Esophagus muscularis mucosa (tissue), 4 donors: ENCODE measurements at regions not wholly inside any gene's neighbourhood (a gene's known extent, or its start where the extent isn't known, plus 50 kb on each side); places are given as distances from the start of the nearest gene placed in this dataset.

Source experiments
- EP300 ChIP-seq: sonication (generic); formaldehyde crosslinking; IDR thresholded peaks from one replicate; pipeline ENCODE4 v1.6.1; 2017; ENCODE audit warnings: antibody characterized with exemption
- POLR2A ChIP-seq: fragments of 450-650 bp; IDR thresholded peaks from one replicate; pipeline ENCODE4 v1.6.1; 2017; ENCODE audit warnings: antibody characterized with exemption, moderate library complexity, mild to moderate bottlenecking, low read depth
- TF ChIP-seq, protein P1 (sequence below), 3 experiments: fragments of 200-600 bp in 2 of 3; fragments of 450-650 bp in 1 of 3; sonication (generic) in 2 of 3; IDR thresholded peaks; one replicate each; pipeline ENCODE4 v1.5.1; 2017 to 2019; ENCODE audit warnings: antibody characterized with exemption in 3 of 3, mild to moderate bottlenecking in 2 of 3, moderate library complexity in 1 of 3

DNA sequence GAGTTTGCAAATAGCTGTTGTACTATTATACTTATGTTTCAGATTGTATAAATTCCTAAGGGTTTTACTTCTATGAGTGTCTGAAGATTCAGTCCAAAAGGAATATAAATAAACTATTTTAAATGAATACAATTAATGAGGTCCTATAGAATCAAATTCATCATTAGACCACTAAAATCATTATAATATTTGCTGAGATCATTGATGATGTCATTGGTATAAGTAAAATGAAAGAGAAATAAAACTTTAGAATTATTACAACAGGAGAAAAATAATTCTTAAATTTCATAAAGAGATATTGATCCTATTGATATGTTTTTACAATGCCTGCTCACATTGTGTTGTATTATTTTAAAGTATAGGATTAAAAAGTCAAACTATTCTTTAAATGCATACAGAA is 544.0 kb upstream of the ZWINT start:
- TF ChIP-seq, protein P1, sequence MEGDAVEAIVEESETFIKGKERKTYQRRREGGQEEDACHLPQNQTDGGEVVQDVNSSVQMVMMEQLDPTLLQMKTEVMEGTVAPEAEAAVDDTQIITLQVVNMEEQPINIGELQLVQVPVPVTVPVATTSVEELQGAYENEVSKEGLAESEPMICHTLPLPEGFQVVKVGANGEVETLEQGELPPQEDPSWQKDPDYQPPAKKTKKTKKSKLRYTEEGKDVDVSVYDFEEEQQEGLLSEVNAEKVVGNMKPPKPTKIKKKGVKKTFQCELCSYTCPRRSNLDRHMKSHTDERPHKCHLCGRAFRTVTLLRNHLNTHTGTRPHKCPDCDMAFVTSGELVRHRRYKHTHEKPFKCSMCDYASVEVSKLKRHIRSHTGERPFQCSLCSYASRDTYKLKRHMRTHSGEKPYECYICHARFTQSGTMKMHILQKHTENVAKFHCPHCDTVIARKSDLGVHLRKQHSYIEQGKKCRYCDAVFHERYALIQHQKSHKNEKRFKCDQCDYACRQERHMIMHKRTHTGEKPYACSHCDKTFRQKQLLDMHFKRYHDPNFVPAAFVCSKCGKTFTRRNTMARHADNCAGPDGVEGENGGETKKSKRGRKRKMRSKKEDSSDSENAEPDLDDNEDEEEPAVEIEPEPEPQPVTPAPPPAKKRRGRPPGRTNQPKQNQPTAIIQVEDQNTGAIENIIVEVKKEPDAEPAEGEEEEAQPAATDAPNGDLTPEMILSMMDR (IDR thresholded peaks at IDR 0.05) = no peak
- TF ChIP-seq POLR2A (no peak), EP300 (no peak)
